Suprapubic skin (tissue), 4 donors: ENCODE measurements at regions not wholly inside any gene's neighbourhood (a gene's known extent, or its start where the extent isn't known, plus 50 kb on each side); places are given as distances from the start of the nearest gene placed in this dataset.

Experiments used
- DNase-seq, 2 donors: peaks; one replicate each; pipeline ENCODE4 v3.0.0-alpha.2; 2019; ENCODE audit warnings: low spot score in 2 of 2
- H3K27ac ChIP-seq: fragments of 200-600 bp; sonication (generic); one replicate; pipeline ENCODE4 v1.5.1; 2019
- H3K27me3 ChIP-seq: fragments of 200-600 bp; sonication (generic); one replicate; pipeline ENCODE4 v1.5.1; 2019
- H3K36me3 ChIP-seq: fragments of 200-600 bp; sonication (generic); one replicate; pipeline ENCODE4 v1.5.1; 2019
- H3K4me1 ChIP-seq: fragments of 200-600 bp; sonication (generic); one replicate; pipeline ENCODE4 v1.5.1; 2019
- H3K4me3 ChIP-seq: fragments of 200-600 bp; sonication (generic); one replicate; pipeline ENCODE4 v1.5.1; 2019; ENCODE audit warnings: mild to moderate bottlenecking
- H3K9me3 ChIP-seq: fragments of 200-600 bp; sonication (generic); one replicate; pipeline ENCODE4 v1.5.1; 2019
- EP300 ChIP-seq: sonication (generic); formaldehyde crosslinking; IDR thresholded peaks from one replicate; pipeline ENCODE4 v1.6.1; 2017; ENCODE audit warnings: antibody characterized with exemption
- POLR2A ChIP-seq, 2 donors: fragments of 450-650 bp; IDR thresholded peaks; one replicate each; pipeline ENCODE4 v1.6.1; 2017; ENCODE audit warnings: antibody characterized with exemption in 2 of 2, mild to moderate bottlenecking in 2 of 2, moderate library complexity in 2 of 2
- POLR2AphosphoS5 ChIP-seq, 3 donors: sonication (generic); formaldehyde crosslinking; IDR thresholded peaks; one replicate each; pipeline ENCODE4 v1.6.1; 2017; ENCODE audit warnings: antibody characterized with exemption in 3 of 3
- WGBS: methylation state at CpG from one replicate; pipeline ENCODE4 v1.1.5; 2018; 5-methylcytosine and 5-hydroxymethylcytosine counted together
- TF ChIP-seq, protein P1 (sequence below), 2 donors: fragments of 200-600 bp in 1 of 2; fragments of 450-650 bp in 1 of 2; sonication (generic) in 1 of 2; IDR thresholded peaks; one replicate each; pipeline ENCODE4 v1.5.1; 2016 to 2019; ENCODE audit warnings: antibody characterized with exemption in 2 of 2, mild to moderate bottlenecking in 1 of 2, moderate library complexity in 1 of 2

DNA sequence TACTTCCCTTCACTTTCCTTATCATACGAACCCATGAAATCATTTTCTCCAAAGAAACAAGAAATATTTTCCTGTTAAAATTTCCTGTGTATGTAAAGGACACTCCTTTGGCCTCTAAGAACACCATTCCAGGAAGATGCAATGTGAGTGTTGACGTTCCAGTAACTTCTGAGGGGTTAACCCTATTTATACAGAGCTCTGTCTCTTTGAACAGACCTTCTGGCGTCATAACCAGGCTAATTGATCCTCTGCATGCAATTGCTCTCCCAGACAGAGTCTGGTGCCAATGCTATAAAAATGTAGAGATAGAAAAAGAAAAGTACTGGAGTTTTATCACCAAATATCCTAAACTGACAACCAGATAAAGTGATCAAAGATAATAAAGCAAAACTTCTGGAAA is 218.5 kb downstream of the TLE1 start:
- WGBS = 58% methylated on average over 3 of the region's 3 CpGs
- H3K4me3 ChIP-seq = no peak overlapping the region
- DNase-seq = no peak
- no peak overlapping the region for H3K27ac ChIP-seq
- no peaks in the 10 kb centered on the region for H3K27me3 ChIP-seq
- no peaks in the 10 kb centered on the region for H3K4me1 ChIP-seq
- no peaks in the 10 kb centered on the region for H3K36me3 ChIP-seq
- H3K9me3 ChIP-seq = no peaks in the 10 kb centered on the region
- TF ChIP-seq POLR2AphosphoS5 (IDR thresholded peaks at IDR 0.05) (no peak), POLR2A (IDR thresholded peaks at IDR 0.05) (no peak), EP300 (no peak)
- TF ChIP-seq, protein P1, sequence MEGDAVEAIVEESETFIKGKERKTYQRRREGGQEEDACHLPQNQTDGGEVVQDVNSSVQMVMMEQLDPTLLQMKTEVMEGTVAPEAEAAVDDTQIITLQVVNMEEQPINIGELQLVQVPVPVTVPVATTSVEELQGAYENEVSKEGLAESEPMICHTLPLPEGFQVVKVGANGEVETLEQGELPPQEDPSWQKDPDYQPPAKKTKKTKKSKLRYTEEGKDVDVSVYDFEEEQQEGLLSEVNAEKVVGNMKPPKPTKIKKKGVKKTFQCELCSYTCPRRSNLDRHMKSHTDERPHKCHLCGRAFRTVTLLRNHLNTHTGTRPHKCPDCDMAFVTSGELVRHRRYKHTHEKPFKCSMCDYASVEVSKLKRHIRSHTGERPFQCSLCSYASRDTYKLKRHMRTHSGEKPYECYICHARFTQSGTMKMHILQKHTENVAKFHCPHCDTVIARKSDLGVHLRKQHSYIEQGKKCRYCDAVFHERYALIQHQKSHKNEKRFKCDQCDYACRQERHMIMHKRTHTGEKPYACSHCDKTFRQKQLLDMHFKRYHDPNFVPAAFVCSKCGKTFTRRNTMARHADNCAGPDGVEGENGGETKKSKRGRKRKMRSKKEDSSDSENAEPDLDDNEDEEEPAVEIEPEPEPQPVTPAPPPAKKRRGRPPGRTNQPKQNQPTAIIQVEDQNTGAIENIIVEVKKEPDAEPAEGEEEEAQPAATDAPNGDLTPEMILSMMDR (IDR thresholded peaks at IDR 0.05) = no peak

DNA sequence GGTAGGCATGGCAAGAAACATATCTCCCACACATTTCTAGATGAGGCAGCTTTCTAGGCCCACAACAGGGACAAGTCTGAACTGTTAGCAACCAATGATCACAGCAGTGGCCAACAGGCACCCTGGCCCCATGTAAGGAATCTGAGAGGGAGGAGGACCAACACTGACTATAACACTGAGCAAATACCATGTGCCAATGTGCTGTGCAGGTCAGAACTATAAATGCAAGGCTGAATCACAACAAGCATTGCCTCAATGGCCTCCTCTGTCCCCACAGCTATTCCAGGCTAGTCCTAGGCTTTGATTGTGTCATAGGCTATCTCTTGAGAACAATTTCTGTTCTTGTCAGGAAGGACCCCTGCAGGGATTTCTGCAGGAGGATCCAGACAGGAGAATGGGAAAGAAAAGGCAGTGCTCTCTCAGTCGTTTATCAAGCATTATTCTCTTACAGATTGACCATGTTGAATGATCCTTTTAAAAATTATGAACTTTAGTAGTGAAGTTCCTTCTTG is 221.2 kb downstream of the TLE1 start:
- no peaks in the 10 kb centered on the region for H3K4me1 ChIP-seq
- H3K4me3 ChIP-seq = no peak overlapping the region
- no peak for DNase-seq
- H3K27ac ChIP-seq = no peak overlapping the region
- no peaks in the 10 kb centered on the region for H3K27me3 ChIP-seq
- no peak for TF ChIP-seq EP300
- TF ChIP-seq, protein P1 (IDR thresholded peaks at IDR 0.05) = no peak
- no peak for TF ChIP-seq POLR2AphosphoS5 (IDR thresholded peaks at IDR 0.05)
- TF ChIP-seq POLR2A (IDR thresholded peaks at IDR 0.05) = no peak
- no peaks in the 10 kb centered on the region for H3K9me3 ChIP-seq
- H3K36me3 ChIP-seq = no peaks in the 10 kb centered on the region
- WGBS = 80% methylated on average over 1 of the region's 1 CpG

DNA sequence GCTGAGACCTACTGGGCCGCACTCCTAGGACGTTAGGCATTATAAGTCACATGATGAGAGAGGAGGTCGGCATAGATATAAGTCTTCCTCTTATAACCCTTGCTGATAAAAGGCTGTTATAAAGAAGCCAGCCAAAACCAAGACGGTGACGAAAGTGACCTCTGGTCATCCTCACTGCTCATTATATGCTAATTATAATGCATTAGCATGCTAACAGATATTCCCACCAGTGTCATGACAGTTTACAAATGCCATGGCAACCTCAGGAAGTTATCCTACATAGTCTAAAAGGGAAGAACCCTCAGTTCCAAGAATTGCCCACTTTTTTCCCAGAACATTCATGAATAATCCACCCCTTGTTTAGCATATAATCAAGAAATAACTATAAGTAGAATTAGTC is 222.4 kb downstream of the TLE1 start:
- WGBS = 93% methylated on average over 5 of the region's 5 CpGs
- no peaks in the 10 kb centered on the region for H3K4me1 ChIP-seq
- no peak overlapping the region for H3K4me3 ChIP-seq
- no peak overlapping the region for H3K27ac ChIP-seq
- DNase-seq = no peak
- H3K27me3 ChIP-seq = no peaks in the 10 kb centered on the region
- no peaks in the 10 kb centered on the region for H3K36me3 ChIP-seq
- H3K9me3 ChIP-seq = no peaks in the 10 kb centered on the region
- no peak for TF ChIP-seq EP300
- TF ChIP-seq, protein P1 (IDR thresholded peaks at IDR 0.05) = no peak
- no peak for TF ChIP-seq POLR2A (IDR thresholded peaks at IDR 0.05)
- TF ChIP-seq POLR2AphosphoS5 (IDR thresholded peaks at IDR 0.05) = no peak

DNA sequence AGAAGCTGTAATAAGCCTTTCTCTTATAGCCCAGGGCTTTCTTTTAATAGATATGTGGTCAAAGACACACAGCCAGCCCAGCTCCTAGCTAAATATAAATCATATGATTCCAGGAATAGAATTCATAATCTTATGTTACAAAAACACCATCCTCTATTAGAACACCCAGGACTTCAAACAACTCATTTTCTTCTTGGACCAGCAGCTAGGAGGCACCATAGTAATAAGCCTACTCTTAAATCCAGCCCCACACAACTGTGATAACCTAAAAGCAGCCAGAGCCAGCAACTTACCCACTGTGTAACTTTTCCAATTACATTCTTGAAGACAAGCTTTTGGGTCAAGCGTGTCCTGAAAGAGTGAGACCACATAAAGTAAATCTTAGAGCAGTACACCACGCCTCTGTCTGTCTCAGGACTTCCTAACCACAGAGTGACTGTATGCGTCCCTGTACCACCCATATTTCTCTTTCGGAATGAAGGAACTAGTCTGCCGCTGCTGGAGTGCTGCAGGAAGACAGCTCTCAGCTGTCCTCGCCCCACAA is 223.8 kb downstream of the TLE1 start:
- Histone ChIP-seq H3K36me3 (no peaks in the 10 kb centered on the region), H3K27me3 (no peaks in the 10 kb centered on the region), H3K9me3 (no peaks in the 10 kb centered on the region), H3K4me1 (no peaks in the 10 kb centered on the region), H3K4me3 (no peak overlapping the region), H3K27ac (no peak overlapping the region)
- DNase-seq = no peak
- 69% methylated on average over 6 of the region's 6 CpGs for WGBS
- no peak for TF ChIP-seq POLR2A (IDR thresholded peaks at IDR 0.05)
- TF ChIP-seq EP300 = no peak
- TF ChIP-seq POLR2AphosphoS5 (IDR thresholded peaks at IDR 0.05) = no peak
- TF ChIP-seq, protein P1 (IDR thresholded peaks at IDR 0.05) = no peak

DNA sequence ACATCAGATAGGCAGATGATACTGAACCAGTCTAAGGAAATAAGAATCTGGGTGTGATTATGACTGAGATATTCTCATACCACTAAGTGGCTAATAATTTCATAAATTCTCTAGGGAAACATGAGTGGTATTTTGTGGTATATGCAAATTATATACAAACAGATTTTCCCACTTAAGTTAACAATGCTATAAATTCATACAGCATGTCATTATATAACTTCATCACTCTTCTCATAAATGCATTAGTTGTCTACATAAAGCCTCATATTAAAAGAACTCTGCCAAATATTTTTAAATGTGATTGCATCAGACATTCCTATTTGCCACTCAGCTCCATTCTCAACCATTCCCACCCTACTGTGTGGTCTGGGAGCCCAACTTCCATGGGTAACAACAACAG is 226.5 kb downstream of the TLE1 start:
- H3K36me3 ChIP-seq = no peaks in the 10 kb centered on the region
- no peak for DNase-seq
- no peaks in the 10 kb centered on the region for H3K4me1 ChIP-seq
- H3K9me3 ChIP-seq = no peaks in the 10 kb centered on the region
- no peaks in the 10 kb centered on the region for H3K27me3 ChIP-seq
- no peak overlapping the region for H3K27ac ChIP-seq
- TF ChIP-seq, protein P1 (IDR thresholded peaks at IDR 0.05) = no peak
- no peak for TF ChIP-seq POLR2A (IDR thresholded peaks at IDR 0.05)
- no peak for TF ChIP-seq EP300
- no peak for TF ChIP-seq POLR2AphosphoS5 (IDR thresholded peaks at IDR 0.05)
- H3K4me3 ChIP-seq = no peak overlapping the region
